Activated T-helper 2 cell treated with anti-CD3 and anti-CD28 coated beads, Interferon-gamma antibody, Interleukin-2, Interleukin-4, amounts not matched to agents 10 μg/mL and 5 μg/mL and 100 μg/mL, durations not matched to agents 14 hours and 24 hours and 36 hours (primary cell): ENCODE measurements at regions not wholly inside any gene's neighbourhood (a gene's known extent, or its start where the extent isn't known, plus 50 kb on each side); places are given as distances from the start of the nearest gene placed in this dataset.

ENCODE experiments used
- DNase-seq: peaks from one replicate; pipeline ENCODE4 v3.0.0; 2021; ENCODE audit warnings: low spot score
- H3K27ac Mint-ChIP-seq: one replicate; pipeline ENCODE4 v1.8.0; 2021; ENCODE audit warnings: mixed read lengths
- H3K27me3 Mint-ChIP-seq: one replicate; pipeline ENCODE4 v1.8.0; 2021; ENCODE audit warnings: low read depth, mixed read lengths
- H3K36me3 Mint-ChIP-seq: one replicate; pipeline ENCODE4 v1.8.0; 2021; ENCODE audit warnings: low read depth, mixed read lengths
- H3K4me1 Mint-ChIP-seq: one replicate; pipeline ENCODE4 v1.8.0; 2021; ENCODE audit warnings: low read depth, mixed read lengths
- H3K4me3 Mint-ChIP-seq: one replicate; pipeline ENCODE4 v1.8.0; 2021; ENCODE audit warnings: low read depth, mild to moderate bottlenecking, moderate library complexity, mixed read lengths
- H3K9me3 Mint-ChIP-seq: one replicate; pipeline ENCODE4 v1.8.0; 2021; ENCODE audit warnings: mixed read lengths
- intact Hi-C: fragments of 100-400 bp; cut with micrococcal nuclease; formaldehyde crosslinking; loops from one replicate; pipeline ENCODE4 v1.15.1; 2023

- intact Hi-C loops: no loop called here
- Mint-ChIP-seq H3K9me3 (no peaks in the 10 kb centered on the region), H3K4me1 (peaks cover 5% of the 10 kb centered on the region), H3K27ac (no peak overlapping the region), H3K27me3 (no peaks in the 10 kb centered on the region), H3K36me3 (no peaks in the 10 kb centered on the region), H3K4me3 (no peak overlapping the region)
- no peak for DNase-seq
Measured at GRCh38 chr18:46356278-46357033, 252.3 kb downstream of the HAUS1 start.

- Mint-ChIP-seq H3K4me1 (no peaks in the 10 kb centered on the region), H3K36me3 (no peaks in the 10 kb centered on the region), H3K27ac (no peak overlapping the region), H3K27me3 (no peaks in the 10 kb centered on the region), H3K4me3 (no peak overlapping the region), H3K9me3 (no peaks in the 10 kb centered on the region)
- no peak for DNase-seq
- intact Hi-C loops: no loop called here
Measured at GRCh38 chr18:46360102-46360699, 256.0 kb downstream of the HAUS1 start.

- no peak for DNase-seq
- Mint-ChIP-seq H3K27ac (no peak overlapping the region), H3K27me3 (no peaks in the 10 kb centered on the region), H3K4me3 (no peak overlapping the region), H3K36me3 (no peaks in the 10 kb centered on the region), H3K9me3 (no peaks in the 10 kb centered on the region), H3K4me1 (no peaks in the 10 kb centered on the region)
- intact Hi-C loops: no loop called here
Measured at GRCh38 chr18:46360866-46361265, 256.7 kb downstream of the HAUS1 start.

DNA sequence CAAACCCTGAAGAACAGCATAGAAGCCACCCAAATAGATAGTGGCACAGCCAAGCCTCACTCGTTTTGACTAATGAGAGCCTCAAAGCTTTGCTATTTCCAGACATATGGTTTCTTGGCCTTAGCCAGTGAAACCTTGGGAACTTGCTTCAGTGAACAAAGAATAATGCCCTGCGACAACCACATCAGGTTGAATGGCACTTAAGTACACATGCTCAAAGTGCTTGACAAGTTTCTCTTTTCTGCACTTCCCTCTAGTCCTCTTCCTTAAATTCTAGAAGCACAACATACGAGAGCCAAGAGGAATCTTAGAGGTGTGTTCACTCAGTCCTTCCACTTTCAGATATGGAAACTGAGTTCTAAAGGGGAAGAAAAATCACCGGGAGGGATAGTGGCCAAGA is 258.3 kb downstream of the HAUS1 start:
- Mint-ChIP-seq H3K27ac (no peak overlapping the region), H3K9me3 (no peaks in the 10 kb centered on the region), H3K4me1 (no peaks in the 10 kb centered on the region), H3K4me3 (no peak overlapping the region), H3K27me3 (peaks cover 2% of the 10 kb centered on the region), H3K36me3 (no peaks in the 10 kb centered on the region)
- no peak for DNase-seq
- intact Hi-C loops: no loop called here

DNA sequence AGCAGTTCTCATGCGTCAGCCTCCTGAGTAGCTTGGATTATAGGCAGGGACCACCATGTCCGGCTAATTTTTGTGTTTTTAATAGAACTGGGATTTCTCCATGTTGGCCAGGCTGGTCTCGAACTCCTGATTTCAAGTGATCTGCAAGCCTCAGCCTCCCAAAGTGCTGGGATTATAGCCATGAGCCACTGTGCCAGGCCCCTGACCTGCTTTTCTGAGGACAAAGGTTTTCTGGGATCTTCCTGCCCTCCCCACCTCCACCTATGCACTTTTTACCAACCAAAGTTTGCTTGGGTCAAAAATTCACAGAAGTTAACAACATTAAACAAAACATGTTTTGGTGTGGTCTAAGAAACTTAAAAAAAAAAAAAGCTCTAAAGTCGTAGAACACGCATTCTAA is 259.9 kb downstream of the HAUS1 start:
- intact Hi-C loops: no loop called here
- H3K4me1 Mint-ChIP-seq: no peaks in the 10 kb centered on the region

GRCh38 chr18:46366201-46366600 is 262.0 kb downstream of the HAUS1 start:
- no peaks in the 10 kb centered on the region for H3K4me1 Mint-ChIP-seq
- H3K36me3 Mint-ChIP-seq: no peaks in the 10 kb centered on the region
- H3K4me3 Mint-ChIP-seq: no peak overlapping the region
- H3K27ac Mint-ChIP-seq: no peak overlapping the region
- H3K27me3 Mint-ChIP-seq: peaks cover 6% of the 10 kb centered on the region
- intact Hi-C loops: no loop called here
- no peaks in the 10 kb centered on the region for H3K9me3 Mint-ChIP-seq
- no peak for DNase-seq

More for the DNA sequence above, 259.9 kb downstream of the HAUS1 start:
- Mint-ChIP-seq H3K36me3 (no peaks in the 10 kb centered on the region), H3K27ac (no peak overlapping the region), H3K9me3 (no peaks in the 10 kb centered on the region), H3K27me3 (peaks cover 5% of the 10 kb centered on the region), H3K4me3 (no peak overlapping the region)
- no peak for DNase-seq

GRCh38 chr18:46366751-46367376 is 262.7 kb downstream of the HAUS1 start:
- Mint-ChIP-seq H3K27me3 (peaks cover 6% of the 10 kb centered on the region), H3K27ac (no peak overlapping the region), H3K4me1 (no peaks in the 10 kb centered on the region), H3K9me3 (no peaks in the 10 kb centered on the region), H3K36me3 (no peaks in the 10 kb centered on the region), H3K4me3 (no peak overlapping the region)
- no peak for DNase-seq
- intact Hi-C loops: no loop called here

DNA sequence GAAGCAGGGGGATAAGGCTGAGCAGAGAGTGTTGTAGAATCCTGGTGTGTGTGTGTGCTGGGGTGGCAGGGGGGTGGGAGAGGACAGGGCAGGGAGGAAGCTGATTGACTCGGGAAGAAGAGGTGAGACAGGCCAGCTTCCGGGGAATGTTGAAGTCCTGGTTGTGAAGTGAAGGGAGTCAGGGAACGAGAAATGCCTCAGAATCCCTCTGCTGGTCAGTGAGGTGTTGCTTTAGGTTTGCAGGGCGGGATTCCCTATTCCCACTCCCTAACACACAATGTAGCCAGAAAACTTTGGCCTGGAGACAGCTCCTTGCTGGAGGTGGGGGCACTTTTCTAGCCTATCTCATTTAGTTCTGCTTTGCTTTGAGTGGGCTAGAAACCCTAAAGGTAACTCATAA is 265.1 kb downstream of the HAUS1 start:
- Mint-ChIP-seq H3K4me1 (no peaks in the 10 kb centered on the region), H3K36me3 (no peaks in the 10 kb centered on the region), H3K27ac (no peak overlapping the region), H3K9me3 (no peaks in the 10 kb centered on the region), H3K4me3 (no peak overlapping the region), H3K27me3 (peaks cover 6% of the 10 kb centered on the region)
- intact Hi-C loops: no loop called here
- no peak for DNase-seq

GRCh38 chr18:46370898-46371297 is 266.7 kb downstream of the HAUS1 start:
- Mint-ChIP-seq H3K27me3 (peaks cover 6% of the 10 kb centered on the region), H3K4me3 (no peak overlapping the region), H3K36me3 (no peaks in the 10 kb centered on the region), H3K9me3 (no peaks in the 10 kb centered on the region), H3K4me1 (no peaks in the 10 kb centered on the region), H3K27ac (no peak overlapping the region)
- intact Hi-C loops: no loop called here
- DNase-seq: no peak

DNA sequence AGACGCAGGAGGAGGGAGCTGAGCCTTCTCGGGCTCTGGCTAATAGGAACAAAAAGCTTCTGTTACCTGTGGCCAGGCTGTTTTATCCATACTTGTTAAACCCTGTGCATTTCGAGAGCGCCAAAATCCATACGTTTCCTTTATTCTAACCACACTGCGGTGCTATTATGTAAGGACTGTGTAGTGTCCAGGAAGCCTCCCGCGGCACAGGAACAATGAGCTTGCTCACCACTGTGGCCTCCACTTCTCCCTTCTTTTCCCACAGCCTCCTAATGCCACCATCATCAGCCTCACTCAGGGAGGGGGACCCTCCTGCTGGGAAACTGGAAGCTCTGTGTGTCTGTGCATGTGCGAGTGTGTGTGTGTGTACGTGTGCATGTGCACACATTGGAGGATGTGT is 268.5 kb downstream of the HAUS1 start:
- intact Hi-C loops: no loop called here
- Mint-ChIP-seq H3K27ac (no peak overlapping the region), H3K27me3 (peaks cover 4% of the 10 kb centered on the region), H3K4me3 (no peak overlapping the region), H3K4me1 (no peaks in the 10 kb centered on the region), H3K36me3 (no peaks in the 10 kb centered on the region), H3K9me3 (no peaks in the 10 kb centered on the region)
- DNase-seq: no peak

- no peak for DNase-seq
- no peaks in the 10 kb centered on the region for H3K4me1 Mint-ChIP-seq
- no peak overlapping the region for H3K27ac Mint-ChIP-seq
- H3K27me3 Mint-ChIP-seq: peaks cover 4% of the 10 kb centered on the region
- no peak overlapping the region for H3K4me3 Mint-ChIP-seq
- intact Hi-C loops: no loop called here
- H3K36me3 Mint-ChIP-seq: no peaks in the 10 kb centered on the region
- no peaks in the 10 kb centered on the region for H3K9me3 Mint-ChIP-seq
Measured at GRCh38 chr18:46373131-46373530, 268.9 kb downstream of the HAUS1 start.

GRCh38 chr18:46373791-46374190 is 269.6 kb downstream of the HAUS1 start:
- no peaks in the 10 kb centered on the region for H3K9me3 Mint-ChIP-seq
- DNase-seq: no peak
- no peaks in the 10 kb centered on the region for H3K36me3 Mint-ChIP-seq
- H3K27me3 Mint-ChIP-seq: peaks cover 3% of the 10 kb centered on the region
- no peaks in the 10 kb centered on the region for H3K4me1 Mint-ChIP-seq
- intact Hi-C loops: no loop called here
- no peak overlapping the region for H3K4me3 Mint-ChIP-seq
- no peak overlapping the region for H3K27ac Mint-ChIP-seq

GRCh38 chr18:46374850-46375249 is 270.7 kb downstream of the HAUS1 start:
- no peaks in the 10 kb centered on the region for H3K4me1 Mint-ChIP-seq
- intact Hi-C loops: no loop called here
- H3K9me3 Mint-ChIP-seq: no peaks in the 10 kb centered on the region
- no peak overlapping the region for H3K4me3 Mint-ChIP-seq
- no peaks in the 10 kb centered on the region for H3K36me3 Mint-ChIP-seq
- H3K27me3 Mint-ChIP-seq: no peaks in the 10 kb centered on the region
- DNase-seq: no peak
- H3K27ac Mint-ChIP-seq: no peak overlapping the region
